Neuron (in vitro differentiated cells): ENCODE measurements at regions not wholly inside any gene's neighbourhood (a gene's known extent, or its start where the extent isn't known, plus 50 kb on each side); places are given as distances from the start of the nearest gene placed in this dataset.

Experiments used
- H2AFZ ChIP-seq: one replicate; pipeline ENCODE4 v1.6.1; 2013; ENCODE audit warnings: low read depth, mild to moderate bottlenecking, inconsistent platforms, low read length, moderate library complexity
- H3K27me3 ChIP-seq: one replicate; pipeline ENCODE4 v1.6.1; 2013; ENCODE audit warnings: low read length; ENCODE audit not compliant: insufficient read depth
- H3K36me3 ChIP-seq: one replicate; pipeline ENCODE4 v1.6.1; 2013; ENCODE audit warnings: low read length; ENCODE audit not compliant: insufficient read depth
- H3K4me1 ChIP-seq: one replicate; pipeline ENCODE4 v1.6.1; 2013; ENCODE audit warnings: low read length; ENCODE audit not compliant: insufficient read depth
- H3K4me3 ChIP-seq: 2 replicates; pipeline ENCODE4 v1.5.1; 2013; ENCODE audit warnings: mild to moderate bottlenecking, low read length, moderate library complexity
- H3K9me3 ChIP-seq: one replicate; pipeline ENCODE4 v1.6.1; 2013; ENCODE audit warnings: low read length

DNA sequence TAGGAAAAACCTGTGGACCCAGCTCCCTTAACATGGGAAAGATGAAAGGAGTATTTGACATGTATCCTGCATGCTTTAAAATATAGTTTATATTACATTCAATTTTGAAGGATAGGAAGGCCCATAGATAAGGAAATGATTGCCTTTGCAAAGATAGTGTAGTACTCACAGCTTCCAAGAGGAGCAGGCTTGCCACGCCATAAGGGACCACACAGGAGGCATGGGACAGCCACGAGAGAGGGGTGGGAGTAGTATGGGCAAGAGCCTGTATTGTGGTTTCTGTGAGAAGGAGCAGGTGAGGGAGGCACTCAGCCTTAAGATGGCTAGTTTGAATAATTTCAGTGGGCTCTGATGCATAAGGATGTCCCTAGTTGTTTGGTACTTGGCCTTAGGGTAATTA lies 740.3 kb downstream of the SATB2 start:
- no peak overlapping the region for H3K4me3 ChIP-seq

DNA sequence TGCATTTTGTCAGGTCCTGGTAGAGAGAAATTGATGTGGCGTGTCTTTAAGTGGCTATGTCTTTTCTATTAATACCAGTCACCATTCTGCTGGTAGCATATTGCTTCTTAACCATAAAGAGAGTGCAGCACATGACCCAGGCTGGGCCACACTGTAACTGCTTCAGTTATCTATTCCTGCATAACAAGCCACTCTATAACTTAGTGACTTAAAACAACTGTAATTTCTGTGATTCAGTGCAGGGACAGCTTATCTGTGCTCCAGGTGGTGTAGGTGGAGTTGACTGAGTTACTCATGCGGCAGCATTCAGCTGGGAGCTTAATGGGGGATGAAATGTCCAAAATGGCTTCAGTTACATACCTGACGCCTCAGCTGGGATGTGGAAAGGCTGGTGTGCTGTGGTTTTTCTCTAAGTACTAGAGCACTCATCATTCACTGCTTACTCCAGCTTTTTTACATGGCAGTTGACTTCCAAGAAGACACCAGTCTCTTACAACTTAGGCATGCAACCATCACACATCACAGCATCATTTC lies 742.4 kb downstream of the SATB2 start:
- H3K4me1 ChIP-seq: no peaks in the 10 kb centered on the region
- no peak overlapping the region for H3K4me3 ChIP-seq
- no peaks in the 10 kb centered on the region for H3K27me3 ChIP-seq
- H3K9me3 ChIP-seq: peaks cover 2% of the 10 kb centered on the region
- no peak overlapping the region for H2AFZ ChIP-seq
- H3K36me3 ChIP-seq: no peaks in the 10 kb centered on the region

More for the DNA sequence above, 740.3 kb downstream of the SATB2 start:
- H3K27me3 ChIP-seq: no peaks in the 10 kb centered on the region
- H3K9me3 ChIP-seq: no peaks in the 10 kb centered on the region
- no peak overlapping the region for H2AFZ ChIP-seq
- no peaks in the 10 kb centered on the region for H3K36me3 ChIP-seq
- H3K4me1 ChIP-seq: no peaks in the 10 kb centered on the region

DNA sequence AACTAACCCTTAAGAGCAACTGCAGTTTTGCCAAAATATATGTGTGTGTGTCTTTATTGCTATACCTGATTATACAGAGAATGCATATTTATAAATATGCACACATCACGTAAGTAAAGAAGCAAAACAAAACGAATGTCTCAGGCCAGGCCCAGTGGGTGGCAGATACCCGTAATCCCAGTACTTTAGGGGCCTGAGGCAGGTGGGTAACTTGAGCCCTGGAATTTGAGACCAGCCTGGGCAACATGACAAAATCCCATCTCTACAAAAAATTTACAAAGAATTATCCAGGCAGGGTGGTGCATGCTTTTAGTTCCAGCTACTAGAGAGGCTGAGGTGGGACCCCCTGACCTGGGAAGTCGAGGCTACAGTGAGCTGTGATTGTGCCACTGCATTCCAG lies 745.3 kb downstream of the SATB2 start:
- H3K27me3 ChIP-seq: no peaks in the 10 kb centered on the region
- H3K9me3 ChIP-seq: peaks cover 2% of the 10 kb centered on the region
- no peaks in the 10 kb centered on the region for H3K4me1 ChIP-seq
- no peak overlapping the region for H3K4me3 ChIP-seq
- H2AFZ ChIP-seq: no peak overlapping the region
- no peaks in the 10 kb centered on the region for H3K36me3 ChIP-seq

DNA sequence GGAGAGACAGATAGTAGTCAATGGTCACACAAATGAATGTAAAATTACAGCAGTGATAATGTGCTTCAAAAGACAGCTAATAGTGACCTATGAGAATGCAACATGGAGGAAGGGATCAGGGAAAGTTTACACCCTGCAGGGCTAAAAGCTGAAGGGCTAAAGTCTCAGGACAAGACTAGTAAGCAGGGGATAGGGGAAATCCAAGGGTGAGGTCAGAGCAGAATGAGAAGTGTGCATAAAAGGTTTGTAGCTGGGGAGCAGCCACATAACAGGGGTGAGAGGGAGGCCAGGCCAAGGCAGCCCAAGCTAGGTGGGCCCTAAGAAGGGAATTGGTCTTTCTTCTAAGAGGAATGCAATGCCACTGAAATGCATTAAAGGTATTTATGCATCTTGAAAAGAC lies 746.3 kb downstream of the SATB2 start:
- Histone ChIP-seq H3K9me3 (peaks cover 2% of the 10 kb centered on the region), H2AFZ (no peak overlapping the region), H3K36me3 (no peaks in the 10 kb centered on the region), H3K4me1 (peaks cover 4% of the 10 kb centered on the region), H3K4me3 (no peak overlapping the region), H3K27me3 (no peaks in the 10 kb centered on the region)

DNA sequence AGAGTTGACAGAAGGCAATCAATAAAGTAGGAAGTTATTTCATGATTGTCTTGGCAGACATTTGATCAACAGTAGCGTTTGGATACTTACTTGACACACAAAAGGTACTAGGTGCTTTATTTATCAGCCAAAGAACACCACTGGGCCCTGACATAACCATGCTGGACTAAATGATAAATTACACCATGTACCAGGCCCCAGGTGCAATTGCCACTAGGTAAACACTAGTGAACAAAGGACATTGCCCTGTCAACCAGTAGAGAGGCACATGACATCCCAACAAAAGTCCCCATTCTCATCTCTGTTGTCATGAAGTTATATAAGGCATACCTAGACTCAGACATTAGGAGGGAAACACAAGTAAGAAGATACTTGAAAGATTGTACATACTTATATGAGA lies 747.2 kb downstream of the SATB2 start:
- no peaks in the 10 kb centered on the region for H3K27me3 ChIP-seq
- H3K4me3 ChIP-seq: no peak overlapping the region
- peaks cover 2% of the 10 kb centered on the region for H3K9me3 ChIP-seq
- H3K36me3 ChIP-seq: no peaks in the 10 kb centered on the region
- H2AFZ ChIP-seq: no peak overlapping the region
- peaks cover 13% of the 10 kb centered on the region for H3K4me1 ChIP-seq

DNA sequence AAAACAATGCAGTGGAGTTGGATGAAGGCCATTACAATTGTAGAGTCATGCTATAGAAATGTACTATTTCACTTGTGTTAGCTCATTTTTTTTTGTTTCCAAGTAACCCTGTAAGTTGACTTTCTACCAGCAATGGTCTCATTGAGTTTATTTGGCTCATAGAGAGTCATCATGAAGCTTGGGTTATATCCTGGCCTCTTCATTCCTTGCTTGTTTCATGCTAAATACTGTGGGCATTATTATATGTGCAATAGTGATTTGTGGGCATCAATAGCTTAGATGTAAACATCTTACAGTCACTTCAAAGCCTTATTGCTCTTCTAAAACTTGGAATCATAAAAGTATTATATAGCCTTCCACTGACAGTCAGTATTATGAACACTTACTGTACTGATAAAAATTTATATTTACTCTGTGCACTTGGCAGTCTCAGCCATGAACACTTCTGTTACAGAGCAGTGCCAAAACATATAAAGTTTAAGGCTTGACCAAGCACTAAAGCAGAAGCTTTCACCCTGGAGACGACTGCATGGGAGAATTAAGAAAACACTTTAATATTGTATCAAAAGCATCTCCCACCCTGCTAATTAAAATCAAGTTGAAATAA lies 751.2 kb downstream of the SATB2 start:
- peaks cover 33% of the 10 kb centered on the region for H3K4me1 ChIP-seq
- no peak overlapping the region for H2AFZ ChIP-seq
- H3K9me3 ChIP-seq: peaks cover 2% of the 10 kb centered on the region
- no peak overlapping the region for H3K4me3 ChIP-seq
- no peaks in the 10 kb centered on the region for H3K36me3 ChIP-seq
- H3K27me3 ChIP-seq: no peaks in the 10 kb centered on the region

DNA sequence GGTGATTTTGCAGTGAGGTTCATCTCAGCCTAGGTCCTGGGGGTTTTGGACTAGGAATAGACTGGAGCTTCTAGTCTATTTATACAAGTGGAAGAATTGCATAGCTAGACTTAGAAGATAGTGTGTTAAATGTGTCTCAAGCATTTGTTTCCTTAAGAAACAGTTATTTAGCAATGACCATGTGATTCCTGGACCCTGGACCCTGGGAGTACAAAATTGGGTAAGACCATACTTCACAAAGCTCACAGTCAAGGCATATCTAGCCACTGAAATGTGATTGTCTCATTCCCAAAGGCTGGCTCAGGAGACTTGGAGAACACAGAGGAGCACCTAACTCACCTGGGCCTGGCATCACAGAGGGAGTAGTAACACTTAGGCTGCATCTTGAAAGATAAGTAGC lies 754.5 kb downstream of the SATB2 start:
- Histone ChIP-seq H3K36me3 (no peaks in the 10 kb centered on the region), H3K4me3 (no peak overlapping the region), H2AFZ (no peak overlapping the region), H3K27me3 (no peaks in the 10 kb centered on the region), H3K9me3 (no peaks in the 10 kb centered on the region), H3K4me1 (peaks cover 44% of the 10 kb centered on the region)

DNA sequence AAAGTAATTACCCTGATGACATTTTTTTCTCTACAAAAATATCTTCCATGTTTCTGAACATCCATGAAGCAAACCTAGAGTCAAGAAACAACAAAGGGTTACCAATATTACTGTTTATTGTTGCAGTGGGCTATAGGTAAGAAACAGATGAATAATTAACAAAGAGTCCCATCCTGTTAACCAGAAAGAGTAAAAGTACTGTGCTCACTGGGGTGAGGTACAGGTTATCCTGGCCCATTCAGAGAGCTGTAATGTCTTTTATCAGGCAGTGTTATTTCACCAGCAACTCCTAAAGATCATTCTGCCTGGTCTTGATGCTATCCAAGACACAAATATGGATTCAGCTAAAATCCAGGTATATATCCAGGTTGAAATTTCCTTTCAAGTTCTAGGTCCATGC lies 754.9 kb downstream of the SATB2 start:
- Histone ChIP-seq H3K36me3 (no peaks in the 10 kb centered on the region), H3K27me3 (no peaks in the 10 kb centered on the region), H2AFZ (no peak overlapping the region)

DNA sequence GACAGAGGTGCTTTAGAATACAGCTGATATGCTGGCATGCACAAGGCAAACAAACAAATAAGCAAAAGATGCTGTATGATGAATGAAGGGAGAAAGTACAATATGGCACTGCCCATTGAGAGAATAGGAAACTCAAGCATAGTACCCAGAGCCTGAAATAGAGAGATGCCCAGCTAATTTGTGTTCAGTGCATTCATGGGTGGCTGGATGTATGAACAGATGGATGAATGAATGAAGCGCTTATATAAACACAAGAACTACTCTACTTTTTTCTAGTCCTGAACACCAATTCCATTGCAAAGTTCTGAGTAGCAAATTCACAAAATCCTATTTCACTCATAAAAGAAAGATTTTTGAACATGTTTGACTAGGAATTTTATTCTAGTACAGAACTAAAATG lies 756.3 kb downstream of the SATB2 start:
- H2AFZ ChIP-seq: no peak overlapping the region

More for the DNA sequence above, 754.9 kb downstream of the SATB2 start:
- H3K9me3 ChIP-seq: no peaks in the 10 kb centered on the region
- peaks cover 44% of the 10 kb centered on the region for H3K4me1 ChIP-seq
- H3K4me3 ChIP-seq: no peak overlapping the region

DNA sequence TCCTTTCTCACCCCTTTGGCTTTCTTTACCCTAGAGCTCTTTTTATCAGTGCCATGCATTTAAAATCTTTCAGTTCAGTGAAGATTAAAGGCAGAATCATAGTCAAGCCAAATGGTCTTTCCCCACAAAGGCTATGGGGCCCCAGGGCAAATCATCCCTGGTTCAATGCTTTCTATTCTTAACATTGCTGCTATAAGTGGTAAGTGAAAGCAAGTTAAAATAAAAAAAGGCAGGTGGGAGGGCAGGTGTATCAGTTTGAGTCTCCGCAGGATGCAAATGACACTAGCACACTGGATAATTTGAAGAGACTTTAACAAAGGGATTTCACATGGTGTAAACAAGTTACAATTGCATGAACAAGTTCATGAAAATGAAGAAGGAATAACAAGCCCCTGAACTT lies 757.4 kb downstream of the SATB2 start:
- Histone ChIP-seq H3K4me3 (no peak overlapping the region), H3K4me1 (peaks cover 29% of the 10 kb centered on the region), H3K36me3 (no peaks in the 10 kb centered on the region), H3K27me3 (no peaks in the 10 kb centered on the region), H3K9me3 (no peaks in the 10 kb centered on the region), H2AFZ (no peak overlapping the region)

More for the DNA sequence above, 756.3 kb downstream of the SATB2 start:
- H3K4me1 ChIP-seq: peaks cover 40% of the 10 kb centered on the region
- H3K27me3 ChIP-seq: no peaks in the 10 kb centered on the region
- H3K36me3 ChIP-seq: no peaks in the 10 kb centered on the region
- H3K4me3 ChIP-seq: no peak overlapping the region
- H3K9me3 ChIP-seq: no peaks in the 10 kb centered on the region

DNA sequence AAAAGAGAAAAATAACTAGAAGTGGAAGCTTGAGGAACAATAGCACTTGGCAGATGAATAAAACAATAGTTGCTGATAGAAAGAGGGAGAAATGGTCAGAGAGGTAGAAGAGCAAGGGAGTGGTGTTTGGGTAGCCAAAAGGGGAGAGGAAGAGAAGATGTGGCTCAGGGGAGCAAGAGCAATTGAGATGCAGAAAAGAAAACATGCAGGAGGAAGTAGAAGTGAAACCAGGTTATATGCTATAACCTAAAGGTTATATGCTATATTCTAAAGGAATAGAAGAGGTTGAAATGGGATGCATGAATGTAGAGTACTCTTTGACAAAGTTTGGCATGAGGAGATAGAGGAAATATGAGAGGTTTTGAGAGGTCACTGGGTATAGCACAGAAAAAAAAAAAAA lies 759.5 kb downstream of the SATB2 start:
- Histone ChIP-seq H3K4me3 (no peak overlapping the region), H3K4me1 (peaks cover 15% of the 10 kb centered on the region), H2AFZ (no peak overlapping the region), H3K9me3 (no peaks in the 10 kb centered on the region), H3K36me3 (no peaks in the 10 kb centered on the region), H3K27me3 (no peaks in the 10 kb centered on the region)

DNA sequence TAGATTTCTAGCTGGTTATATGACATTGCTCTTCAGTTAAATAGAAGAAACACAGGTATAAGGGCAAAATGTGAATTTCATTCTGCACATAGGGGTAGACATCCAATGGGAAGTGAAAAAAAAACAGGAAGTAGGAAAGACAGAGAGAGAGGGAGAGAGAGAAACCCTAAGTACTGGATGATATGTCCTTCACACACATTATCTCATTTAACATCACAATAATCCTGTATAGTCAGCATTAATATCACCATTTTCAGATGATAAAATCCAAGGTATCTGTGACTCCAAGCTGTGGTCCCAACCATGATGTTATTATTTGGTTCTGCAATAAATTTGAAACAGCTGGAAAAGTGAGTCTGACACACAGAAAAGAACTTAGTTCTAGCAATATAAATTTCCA lies 759.9 kb downstream of the SATB2 start:
- Histone ChIP-seq H3K36me3 (no peaks in the 10 kb centered on the region), H3K9me3 (no peaks in the 10 kb centered on the region), H2AFZ (no peak overlapping the region), H3K4me1 (peaks cover 18% of the 10 kb centered on the region), H3K27me3 (no peaks in the 10 kb centered on the region), H3K4me3 (no peak overlapping the region)

DNA sequence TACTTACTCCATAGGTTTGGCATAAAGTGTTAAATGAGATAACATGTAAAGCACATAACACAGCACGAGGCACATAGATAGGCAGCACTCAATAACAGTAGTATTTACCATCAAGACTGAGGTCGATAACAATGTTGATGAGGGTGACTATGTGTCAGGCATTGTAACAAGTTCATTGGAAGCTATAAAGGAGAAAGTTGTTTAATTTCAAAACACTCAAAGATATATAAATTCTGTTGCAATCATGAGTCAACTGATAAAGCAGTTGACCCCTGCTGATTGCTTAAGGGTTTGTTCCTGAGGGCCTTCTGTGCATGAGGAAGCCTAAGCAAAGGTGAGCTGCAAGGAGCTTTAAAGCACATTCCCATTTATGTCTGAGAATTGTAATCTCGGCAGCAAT lies 760.5 kb downstream of the SATB2 start:
- Histone ChIP-seq H2AFZ (no peak overlapping the region), H3K36me3 (no peaks in the 10 kb centered on the region), H3K27me3 (no peaks in the 10 kb centered on the region), H3K9me3 (no peaks in the 10 kb centered on the region), H3K4me1 (peaks cover 18% of the 10 kb centered on the region), H3K4me3 (no peak overlapping the region)

DNA sequence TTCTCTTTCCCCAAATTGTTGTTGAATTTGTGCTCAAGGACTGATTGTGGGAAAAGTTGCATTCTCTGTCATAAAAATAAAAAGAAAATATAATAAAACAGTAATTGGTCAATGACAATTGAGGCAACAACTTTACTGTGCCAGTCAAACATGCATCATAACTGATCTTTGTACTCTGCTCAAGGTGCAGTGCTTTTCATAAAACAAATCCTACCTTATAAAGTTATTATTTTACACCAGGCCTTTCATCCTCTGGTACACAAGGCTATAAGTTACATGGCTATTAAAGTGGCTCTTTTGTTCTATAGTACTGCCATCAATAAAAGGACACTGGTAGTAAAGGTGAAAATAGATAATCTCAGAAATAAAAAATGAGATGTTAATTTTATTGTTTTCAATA lies 761.9 kb downstream of the SATB2 start:
- Histone ChIP-seq H2AFZ (no peak overlapping the region), H3K36me3 (no peaks in the 10 kb centered on the region), H3K4me3 (no peak overlapping the region), H3K27me3 (no peaks in the 10 kb centered on the region), H3K9me3 (no peaks in the 10 kb centered on the region), H3K4me1 (peaks cover 18% of the 10 kb centered on the region)
